ENCODE measurements at regions not wholly inside any gene's neighbourhood (a gene's known extent, or its start where the extent isn't known, plus 50 kb on each side); places are given as distances from the start of the nearest gene placed in this dataset.
"Not testable (repeated sequence)": the region's sequence is repeated elsewhere in the genome, so short reads cannot be mapped to it uniquely, and the experiment has no call there.

- FAIRE-seq: no peak
- TF ChIP-seq POLR2A (IDR thresholded peaks at IDR 0.05; ENCODE audit: low read depth, low read length): no peak
Measured at GRCh38 chr12:131634037-131634436, 76.9 kb upstream of the SFSWAP start.

GRCh38 chr12:131635012-131635411 lies 75.9 kb upstream of the SFSWAP start:
- FAIRE-seq; DNase-seq (ENCODE audit: insufficient read length, low spot score): not testable (repeated sequence)

More at GRCh38 chr12:131634037-131634436, 76.9 kb upstream of the SFSWAP start:
- no peak for DNase-seq (ENCODE audit: insufficient read length, low spot score)

GRCh38 chr12:131635491-131636122 lies 75.3 kb upstream of the SFSWAP start:
- no peak for FAIRE-seq
- no peak for TF ChIP-seq POLR2A (IDR thresholded peaks at IDR 0.05; ENCODE audit: low read depth, low read length)
- DNase-seq (ENCODE audit: insufficient read length, low spot score): no peak

- no peak for DNase-seq (ENCODE audit: insufficient read length, low spot score)
- TF ChIP-seq POLR2A (IDR thresholded peaks at IDR 0.05; ENCODE audit: low read depth, low read length): no peak
Measured at GRCh38 chr12:131636266-131636665, 74.6 kb upstream of the SFSWAP start.

GRCh38 chr12:131636940-131637750 lies 73.7 kb upstream of the SFSWAP start:
- no peak for FAIRE-seq
- no peak for DNase-seq (ENCODE audit: insufficient read length, low spot score)
- no peak for TF ChIP-seq POLR2A (IDR thresholded peaks at IDR 0.05; ENCODE audit: low read depth, low read length)

More at GRCh38 chr12:131636266-131636665, 74.6 kb upstream of the SFSWAP start:
- FAIRE-seq: no peak

GRCh38 chr12:131637986-131638385 lies 72.9 kb upstream of the SFSWAP start:
- DNase-seq (ENCODE audit: insufficient read length, low spot score): no peak
- TF ChIP-seq POLR2A (IDR thresholded peaks at IDR 0.05; ENCODE audit: low read depth, low read length): no peak
- no peak for FAIRE-seq

GRCh38 chr12:131639270-131639940 lies 71.5 kb upstream of the SFSWAP start:
- no peak for TF ChIP-seq POLR2A (IDR thresholded peaks at IDR 0.05; ENCODE audit: low read depth, low read length)
- FAIRE-seq (no peak), DNase-seq (ENCODE audit: insufficient read length, low spot score) (no peak)

GRCh38 chr12:131640525-131640924 lies 70.4 kb upstream of the SFSWAP start:
- FAIRE-seq: no peak
- no peak for DNase-seq (ENCODE audit: insufficient read length, low spot score)
- TF ChIP-seq POLR2A (IDR thresholded peaks at IDR 0.05; ENCODE audit: low read depth, low read length): no peak

GRCh38 chr12:131641315-131641714 lies 69.6 kb upstream of the SFSWAP start:
- no peak for FAIRE-seq
- no peak for TF ChIP-seq POLR2A (IDR thresholded peaks at IDR 0.05; ENCODE audit: low read depth, low read length)
- DNase-seq (ENCODE audit: insufficient read length, low spot score): no peak

GRCh38 chr12:131642101-131642540 lies 68.8 kb upstream of the SFSWAP start:
- no peak for TF ChIP-seq POLR2A (IDR thresholded peaks at IDR 0.05; ENCODE audit: low read depth, low read length)
- FAIRE-seq: no peak
- no peak for DNase-seq (ENCODE audit: insufficient read length, low spot score)

GRCh38 chr12:131642771-131643170 lies 68.1 kb upstream of the SFSWAP start:
- no peak for TF ChIP-seq POLR2A (IDR thresholded peaks at IDR 0.05; ENCODE audit: low read depth, low read length)
- DNase-seq (ENCODE audit: insufficient read length, low spot score): no peak
- no peak for FAIRE-seq

- TF ChIP-seq POLR2A (IDR thresholded peaks at IDR 0.05; ENCODE audit: low read depth, low read length): no peak
- DNase-seq (ENCODE audit: insufficient read length, low spot score): no peak
- FAIRE-seq: no peak
Measured at GRCh38 chr12:131643631-131644452, 67.0 kb upstream of the SFSWAP start.

GRCh38 chr12:131644481-131644880 lies 66.4 kb upstream of the SFSWAP start:
- no peak for DNase-seq (ENCODE audit: insufficient read length, low spot score)
- no peak for TF ChIP-seq POLR2A (IDR thresholded peaks at IDR 0.05; ENCODE audit: low read depth, low read length)
- no peak for FAIRE-seq

- not testable (repeated sequence) for FAIRE-seq; DNase-seq (ENCODE audit: insufficient read length, low spot score)
Measured at GRCh38 chr12:131644917-131645316, 66.0 kb upstream of the SFSWAP start.

- DNase-seq (ENCODE audit: insufficient read length, low spot score); FAIRE-seq: not testable (repeated sequence)
Measured at GRCh38 chr12:131645557-131645956, 65.3 kb upstream of the SFSWAP start.

GRCh38 chr12:131646444-131646843 lies 64.4 kb upstream of the SFSWAP start:
- FAIRE-seq: not testable (repeated sequence)

More at GRCh38 chr12:131646444-131646843, 64.4 kb upstream of the SFSWAP start:
- DNase-seq (ENCODE audit: insufficient read length, low spot score): not testable (repeated sequence)

Measured in H54 (cell line).